ENCODE measurements at regions not wholly inside any gene's neighbourhood (a gene's known extent, or its start where the extent isn't known, plus 50 kb on each side); places are given as distances from the start of the nearest gene placed in this dataset.

- DNase-seq (ENCODE audit: low read depth), result peak; percentile 93
- TF ChIP-seq MAX (IDR thresholded peaks at IDR 0.05; ENCODE audit: low read depth, low read length), result peak; percentile 44
- TF ChIP-seq MYC (IDR thresholded peaks at IDR 0.05; ENCODE audit: low read depth, low read length), result no peak
- no peak for TF ChIP-seq CTCF (IDR thresholded peaks at IDR 0.05; ENCODE audit: low read depth, low read length)
- peak overlapping the region; percentile 32 for H3K4me3 ChIP-seq (ENCODE audit: low read depth, low read length)
Measured at GRCh38 chr22:27134315-27134701, 476.9 kb downstream of the MIAT start.

GRCh38 chr22:27135031-27135981 lies 477.9 kb downstream of the MIAT start:
- DNase-seq (ENCODE audit: low read depth), result no peak
- TF ChIP-seq MYC (IDR thresholded peaks at IDR 0.05; ENCODE audit: low read depth, low read length), result no peak
- TF ChIP-seq POLR2A (IDR thresholded peaks at IDR 0.05; ENCODE audit: extremely low read depth, insufficient read length), result no peak
- TF ChIP-seq CTCF (IDR thresholded peaks at IDR 0.05; ENCODE audit: low read depth, low read length), result no peak
- TF ChIP-seq MAX (IDR thresholded peaks at IDR 0.05; ENCODE audit: low read depth, low read length), result no peak
- H3K4me3 ChIP-seq (ENCODE audit: low read depth, low read length), result no peak overlapping the region

- no peak overlapping the region for H3K4me3 ChIP-seq (ENCODE audit: low read depth, low read length)
- no peak for DNase-seq (ENCODE audit: low read depth)
- no peak for TF ChIP-seq POLR2A (IDR thresholded peaks at IDR 0.05; ENCODE audit: extremely low read depth, insufficient read length)
- TF ChIP-seq MAX (IDR thresholded peaks at IDR 0.05; ENCODE audit: low read depth, low read length), result no peak
- no peak for TF ChIP-seq MYC (IDR thresholded peaks at IDR 0.05; ENCODE audit: low read depth, low read length)
- TF ChIP-seq CTCF (IDR thresholded peaks at IDR 0.05; ENCODE audit: low read depth, low read length), result no peak
Measured at GRCh38 chr22:27136596-27136995, 479.2 kb downstream of the MIAT start.

GRCh38 chr22:27137871-27138337 lies 480.5 kb downstream of the MIAT start:
- no peak for DNase-seq (ENCODE audit: low read depth)
- H3K4me3 ChIP-seq (ENCODE audit: low read depth, low read length), result no peak overlapping the region
- no peak for TF ChIP-seq MAX (IDR thresholded peaks at IDR 0.05; ENCODE audit: low read depth, low read length)
- TF ChIP-seq CTCF (IDR thresholded peaks at IDR 0.05; ENCODE audit: low read depth, low read length), result no peak
- no peak for TF ChIP-seq POLR2A (IDR thresholded peaks at IDR 0.05; ENCODE audit: extremely low read depth, insufficient read length)
- TF ChIP-seq MYC (IDR thresholded peaks at IDR 0.05; ENCODE audit: low read depth, low read length), result no peak

- TF ChIP-seq MYC (IDR thresholded peaks at IDR 0.05; ENCODE audit: low read depth, low read length), result no peak
Measured at GRCh38 chr22:27138471-27138870, 481.1 kb downstream of the MIAT start.

GRCh38 chr22:27139935-27140511 lies 482.6 kb downstream of the MIAT start:
- TF ChIP-seq CTCF (IDR thresholded peaks at IDR 0.05; ENCODE audit: low read depth, low read length) (no peak), POLR2A (IDR thresholded peaks at IDR 0.05; ENCODE audit: extremely low read depth, insufficient read length) (no peak), MYC (IDR thresholded peaks at IDR 0.05; ENCODE audit: low read depth, low read length) (no peak), MAX (IDR thresholded peaks at IDR 0.05; ENCODE audit: low read depth, low read length) (no peak)
- H3K4me3 ChIP-seq (ENCODE audit: low read depth, low read length), result no peak overlapping the region
- no peak for DNase-seq (ENCODE audit: low read depth)

More at GRCh38 chr22:27138471-27138870, 481.1 kb downstream of the MIAT start:
- DNase-seq (ENCODE audit: low read depth), result no peak
- H3K4me3 ChIP-seq (ENCODE audit: low read depth, low read length), result no peak overlapping the region

All from NB4 (cell line).